Neural crest cell (in vitro differentiated cells): ENCODE measurements at regions not wholly inside any gene's neighbourhood (a gene's known extent, or its start where the extent isn't known, plus 50 kb on each side); places are given as distances from the start of the nearest gene placed in this dataset.

Source experiments
- DNase-seq: peaks from one replicate; pipeline ENCODE4 v3.0.0; 2021; ENCODE audit warnings: low read depth, mixed read lengths, low spot score
- H3K27ac Mint-ChIP-seq: one replicate; pipeline ENCODE4 v1.8.0; 2021; ENCODE audit warnings: mild to moderate bottlenecking, mixed read lengths; ENCODE audit not compliant: unreplicated experiment
- H3K27me3 Mint-ChIP-seq: 2 replicates; pipeline ENCODE4 v1.8.0; 2021; ENCODE audit warnings: low read depth, mild to moderate bottlenecking, mixed read lengths
- H3K36me3 Mint-ChIP-seq: 2 replicates; pipeline ENCODE4 v1.8.0; 2021; ENCODE audit warnings: low read depth, mild to moderate bottlenecking, mixed read lengths
- H3K4me1 Mint-ChIP-seq: 2 replicates; pipeline ENCODE4 v1.8.0; 2021; ENCODE audit warnings: mixed read lengths
- H3K4me3 Mint-ChIP-seq: one replicate; pipeline ENCODE4 v1.8.0; 2021; ENCODE audit warnings: mild to moderate bottlenecking, mixed read lengths
- H3K9me3 Mint-ChIP-seq: 2 replicates; pipeline ENCODE4 v1.8.0; 2021; ENCODE audit warnings: mixed read lengths
- CTCF ChIP-seq: fragments of 200-600 bp; sonication (generic); conservative IDR thresholded peaks from 2 replicates; pipeline ENCODE4 v1.5.0; 2021; ENCODE audit warnings: antibody characterized with exemption, mild to moderate bottlenecking

DNA sequence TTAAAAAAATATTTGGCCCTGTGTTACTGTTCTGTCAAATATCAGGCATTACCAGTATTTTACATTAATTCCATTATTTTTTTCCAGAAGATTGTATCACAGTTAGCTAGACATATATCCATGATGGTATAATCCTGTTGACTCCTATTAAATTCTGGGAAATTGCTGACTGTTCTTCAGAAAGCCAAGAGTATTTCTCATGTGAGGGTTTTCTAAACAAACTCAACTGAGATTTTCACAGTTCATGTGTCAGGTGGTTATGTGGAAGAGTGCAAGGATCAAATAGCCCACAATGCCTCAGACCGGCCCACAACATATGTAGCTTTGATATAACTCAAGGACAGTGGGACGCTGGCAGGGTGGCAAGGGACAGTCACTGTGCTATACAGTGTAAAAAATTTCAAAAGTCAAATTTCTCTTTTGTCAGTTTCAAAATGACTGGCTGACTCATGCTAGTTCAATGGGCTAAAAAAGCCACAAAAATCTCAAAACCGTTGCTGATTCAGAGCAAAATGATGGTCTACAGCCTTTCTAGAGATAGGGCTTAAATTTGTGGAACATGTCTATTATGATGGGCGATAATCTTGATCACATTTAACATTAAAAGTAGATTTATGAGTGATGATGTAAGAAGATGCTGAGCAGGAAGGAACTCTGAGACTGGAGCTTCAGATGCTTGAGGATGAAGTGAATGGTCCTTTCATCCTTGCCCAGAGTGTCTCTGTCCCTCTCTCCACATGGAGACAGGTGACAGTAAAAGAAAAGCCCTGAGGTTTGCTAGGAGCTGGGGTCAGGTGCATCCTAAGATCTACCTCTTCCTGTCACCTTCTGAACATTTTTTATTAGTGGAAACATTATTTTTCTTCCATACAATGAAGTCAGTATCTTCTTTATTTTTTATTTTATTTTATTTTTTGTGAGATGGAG is 175.8 kb upstream of the PIEZO2 start:
- no peak for TF ChIP-seq CTCF
- no peak overlapping the region for H3K4me3 Mint-ChIP-seq
- H3K27me3 Mint-ChIP-seq = no peaks in the 10 kb centered on the region
- no peak for DNase-seq
- peaks cover 5% of the 10 kb centered on the region for H3K9me3 Mint-ChIP-seq
- peaks cover 5% of the 10 kb centered on the region for H3K4me1 Mint-ChIP-seq
- H3K36me3 Mint-ChIP-seq = no peaks in the 10 kb centered on the region
- H3K27ac Mint-ChIP-seq = no peak overlapping the region

DNA sequence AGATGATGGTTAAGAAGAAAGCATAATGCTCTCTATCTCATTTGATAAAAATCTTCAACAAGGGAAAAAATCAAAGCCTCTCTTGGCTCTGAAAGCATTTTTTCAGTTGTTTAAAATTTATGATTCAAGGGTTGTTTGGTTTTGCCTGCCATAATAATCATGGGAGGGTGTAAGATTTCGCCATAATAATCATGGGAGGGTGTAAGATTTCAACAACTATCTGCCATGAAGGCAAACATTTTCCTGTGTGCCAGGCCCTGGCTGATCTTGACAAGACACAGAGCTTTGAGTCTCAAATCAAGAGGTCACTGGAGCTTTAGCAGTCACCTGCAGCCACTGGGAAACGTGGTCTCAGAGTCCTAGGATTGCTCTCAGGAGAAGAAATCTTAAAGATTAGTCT is 175.1 kb upstream of the PIEZO2 start:
- H3K4me3 Mint-ChIP-seq = no peak overlapping the region
- TF ChIP-seq CTCF = no peak
- H3K4me1 Mint-ChIP-seq = peaks cover 5% of the 10 kb centered on the region
- H3K27me3 Mint-ChIP-seq = no peaks in the 10 kb centered on the region
- no peaks in the 10 kb centered on the region for H3K36me3 Mint-ChIP-seq
- H3K9me3 Mint-ChIP-seq = peaks cover 5% of the 10 kb centered on the region
- H3K27ac Mint-ChIP-seq = no peak overlapping the region
- no peak for DNase-seq

GRCh38 chr18:11323359-11323819 is 174.0 kb upstream of the PIEZO2 start:
- Mint-ChIP-seq H3K9me3 (peaks cover 4% of the 10 kb centered on the region), H3K4me1 (peaks cover 5% of the 10 kb centered on the region), H3K4me3 (no peak overlapping the region), H3K36me3 (no peaks in the 10 kb centered on the region), H3K27ac (no peak overlapping the region), H3K27me3 (no peaks in the 10 kb centered on the region)
- DNase-seq = no peak
- TF ChIP-seq CTCF = no peak

DNA sequence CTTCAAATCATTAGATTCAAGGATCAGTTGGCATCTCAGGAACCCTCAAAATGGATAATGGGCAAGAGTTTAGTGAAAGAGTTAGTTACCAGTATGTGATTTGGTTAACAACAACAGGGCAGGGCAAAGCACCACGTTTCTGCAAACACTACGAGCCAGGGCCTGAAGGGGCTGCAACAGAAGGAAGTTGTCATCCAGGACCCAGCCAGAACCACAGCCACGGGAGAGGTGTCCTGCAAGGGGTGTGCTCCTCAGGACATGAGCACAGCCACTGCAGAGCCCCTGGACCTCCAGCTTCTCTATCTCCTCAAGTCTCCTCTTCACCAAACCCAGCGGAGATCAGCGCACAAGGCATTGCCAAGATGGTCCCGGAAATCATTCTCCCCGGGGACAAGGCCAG is 173.3 kb upstream of the PIEZO2 start:
- peaks cover 5% of the 10 kb centered on the region for H3K4me1 Mint-ChIP-seq
- H3K27me3 Mint-ChIP-seq = no peaks in the 10 kb centered on the region
- no peak overlapping the region for H3K4me3 Mint-ChIP-seq
- H3K36me3 Mint-ChIP-seq = no peaks in the 10 kb centered on the region
- H3K9me3 Mint-ChIP-seq = peaks cover 4% of the 10 kb centered on the region
- DNase-seq = no peak
- TF ChIP-seq CTCF = no peak
- no peak overlapping the region for H3K27ac Mint-ChIP-seq

DNA sequence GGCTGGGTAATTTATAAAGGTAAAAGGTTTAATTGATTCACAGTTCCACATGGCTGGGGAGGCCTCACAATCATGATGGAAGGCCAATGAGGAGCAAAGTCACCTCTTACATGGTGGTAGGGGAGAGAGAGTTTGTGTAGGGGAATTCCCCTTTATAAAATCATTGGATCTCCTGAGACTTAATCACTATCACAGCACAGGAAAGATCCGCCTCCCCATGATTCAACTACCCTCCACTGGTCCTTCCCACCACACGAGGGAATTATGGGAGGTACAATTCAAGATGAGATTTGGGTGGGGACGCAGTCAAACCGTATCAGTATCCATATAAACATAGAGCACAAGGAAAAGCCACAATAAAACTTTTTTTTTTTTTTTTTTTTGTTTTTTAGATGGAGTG is 172.6 kb upstream of the PIEZO2 start:
- no peak for DNase-seq
- H3K36me3 Mint-ChIP-seq = no peaks in the 10 kb centered on the region
- TF ChIP-seq CTCF = no peak
- no peaks in the 10 kb centered on the region for H3K27me3 Mint-ChIP-seq
- H3K9me3 Mint-ChIP-seq = peaks cover 4% of the 10 kb centered on the region
- H3K4me1 Mint-ChIP-seq = peaks cover 5% of the 10 kb centered on the region
- no peak overlapping the region for H3K27ac Mint-ChIP-seq
- no peak overlapping the region for H3K4me3 Mint-ChIP-seq
